GM19452 (cell line): ENCODE measurements at regions not wholly inside any gene's neighbourhood (a gene's known extent, or its start where the extent isn't known, plus 50 kb on each side); places are given as distances from the start of the nearest gene placed in this dataset.

ENCODE experiments used
- ATAC-seq: cut with Tn5 transposase; IDR thresholded peaks from one replicate; pipeline ENCODE4 v1.9.1; 2021; ENCODE audit not compliant: unreplicated experiment

DNA sequence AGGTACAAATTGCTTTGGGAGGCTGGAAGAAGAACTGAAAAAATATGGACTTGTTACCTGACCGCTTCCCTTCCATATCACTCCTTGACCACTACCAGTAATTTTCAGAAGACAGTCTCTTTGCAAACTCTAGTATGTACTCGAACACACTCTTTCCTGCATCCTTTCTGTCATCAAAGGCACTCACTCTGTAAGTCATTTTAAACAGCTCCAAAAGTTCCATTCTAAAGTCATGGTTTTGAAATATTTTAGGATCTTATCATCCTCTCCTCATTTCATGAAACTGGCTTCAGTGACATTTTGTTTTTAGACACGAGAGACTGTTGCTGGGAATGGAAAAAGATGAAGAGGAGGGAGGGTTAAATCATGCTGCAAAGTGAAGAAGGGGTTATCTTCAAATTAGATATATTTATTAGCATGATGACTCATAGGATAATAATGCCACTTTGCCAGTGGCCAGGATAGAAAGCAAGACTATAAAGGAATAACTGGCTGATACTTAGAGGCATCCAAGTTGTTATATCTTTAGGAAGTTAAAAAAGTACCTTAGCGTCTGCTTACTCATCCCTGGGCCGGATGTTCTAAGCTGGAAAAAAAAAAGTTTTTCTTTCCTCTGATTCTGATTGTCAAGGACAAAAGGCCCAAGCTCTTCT lies 549.3 kb downstream of the METTL15 start:
- no peak for ATAC-seq

DNA sequence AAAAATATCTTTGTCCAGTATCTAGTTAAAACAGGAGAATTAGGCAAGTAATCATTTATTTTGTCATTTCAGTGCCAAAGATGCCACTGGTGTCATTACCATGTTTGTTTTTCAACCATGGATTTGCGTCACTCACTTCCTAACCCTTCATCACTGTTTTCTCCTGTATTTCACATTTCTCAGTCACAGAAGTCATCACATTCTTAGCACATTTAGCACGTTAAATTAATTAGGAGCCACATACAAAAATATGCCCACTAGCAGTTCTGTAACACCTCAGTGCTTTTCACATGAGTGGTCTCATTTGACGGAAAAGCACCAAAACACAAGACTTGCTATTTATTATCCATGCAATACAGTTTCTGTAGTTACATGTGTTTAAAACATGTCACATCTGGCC lies 546.0 kb downstream of the METTL15 start:
- ATAC-seq, result no peak

DNA sequence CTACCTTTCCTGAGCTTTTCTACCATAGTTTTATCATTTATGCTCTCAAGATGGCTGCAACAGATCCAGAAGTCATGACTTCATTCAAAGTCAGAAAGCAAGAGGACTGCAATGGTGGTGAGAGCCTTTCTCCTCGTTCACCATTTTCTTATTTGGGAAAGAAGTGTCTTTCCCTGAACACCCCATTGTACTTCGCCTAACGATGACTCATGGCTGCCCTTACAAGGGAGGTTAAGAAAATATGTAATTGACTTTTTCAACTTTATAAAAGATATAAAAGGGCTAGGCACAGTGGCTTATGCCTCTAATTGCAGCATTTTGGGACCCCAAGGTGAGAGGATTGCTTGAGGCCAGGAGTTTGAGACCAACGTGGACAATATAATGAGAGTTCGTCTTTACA lies 541.7 kb downstream of the METTL15 start:
- ATAC-seq, result no peak

DNA sequence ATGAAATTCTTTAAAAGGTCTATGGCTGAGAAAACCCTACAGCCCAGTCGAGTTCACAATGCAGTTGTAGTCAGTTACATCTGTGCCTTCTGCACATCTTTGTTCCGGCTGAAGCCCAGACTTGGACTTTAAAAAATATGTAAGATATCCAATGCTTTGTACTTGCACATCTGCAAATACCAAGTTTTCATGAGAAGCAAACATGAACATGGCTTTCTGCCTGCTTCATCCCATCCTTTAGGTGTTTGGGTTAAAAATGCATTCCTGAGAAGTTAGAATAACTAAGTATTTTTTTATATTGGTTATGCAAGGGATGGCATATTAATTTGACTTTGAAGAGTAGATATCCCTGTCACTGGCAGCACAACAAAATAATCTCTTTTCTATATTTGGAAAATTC lies 528.4 kb downstream of the METTL15 start:
- no peak for ATAC-seq

DNA sequence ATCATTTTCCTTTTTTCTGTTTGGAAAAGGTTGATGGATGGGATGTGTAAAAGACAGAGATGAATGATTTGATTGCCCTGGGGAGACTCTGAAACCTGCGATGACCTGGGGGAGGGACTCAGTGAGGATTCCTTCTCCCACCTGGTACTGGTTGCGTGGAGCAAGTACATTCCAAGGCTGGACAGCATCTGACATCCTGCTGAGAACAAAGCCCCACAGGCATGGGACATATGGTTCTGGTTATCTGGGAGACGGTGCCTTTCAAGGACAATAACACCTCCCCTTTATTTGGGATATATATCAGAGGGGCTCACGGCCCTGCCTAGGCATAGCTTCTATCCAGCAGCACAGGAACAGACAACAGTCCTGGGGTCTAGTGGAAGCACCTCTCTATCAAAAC lies 527.8 kb downstream of the METTL15 start:
- no peak for ATAC-seq

DNA sequence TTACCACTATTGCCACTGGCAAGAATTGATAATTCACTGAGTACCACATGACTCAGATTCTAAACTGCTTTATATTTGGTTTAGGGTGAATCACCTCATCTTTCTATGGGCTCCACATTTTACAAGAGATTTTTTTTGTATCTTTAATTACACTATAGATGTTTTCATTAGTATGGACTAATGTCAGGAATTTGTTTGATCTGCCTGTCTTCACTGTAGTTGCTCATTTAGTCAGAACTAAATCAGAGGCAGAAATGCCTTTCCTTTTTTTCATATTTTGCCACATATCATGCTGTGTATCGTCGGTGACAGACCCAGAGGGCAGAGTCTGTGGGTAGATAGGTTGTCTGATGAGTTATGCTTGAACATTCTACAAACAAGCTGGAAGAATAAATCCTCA lies 524.1 kb downstream of the METTL15 start:
- no peak for ATAC-seq

DNA sequence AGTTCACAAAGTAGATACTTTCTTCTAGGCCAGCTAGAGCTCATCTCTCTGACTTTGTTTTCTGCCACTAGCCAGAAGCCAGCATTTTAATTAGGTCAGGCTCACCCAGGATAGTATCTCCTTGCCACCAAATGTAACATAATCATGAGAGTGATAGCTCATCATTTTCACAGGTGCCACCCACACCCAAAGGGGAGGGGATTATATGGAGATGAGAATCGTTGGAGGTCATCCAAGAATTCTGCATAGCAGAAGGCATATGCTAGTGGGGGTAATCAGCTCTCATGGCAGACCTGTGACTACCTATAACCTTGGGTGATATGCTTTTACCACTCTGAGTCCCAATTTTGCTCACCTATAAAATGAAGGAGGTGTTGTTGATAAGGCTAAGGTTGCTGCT lies 523.0 kb downstream of the METTL15 start:
- ATAC-seq, result no peak

DNA sequence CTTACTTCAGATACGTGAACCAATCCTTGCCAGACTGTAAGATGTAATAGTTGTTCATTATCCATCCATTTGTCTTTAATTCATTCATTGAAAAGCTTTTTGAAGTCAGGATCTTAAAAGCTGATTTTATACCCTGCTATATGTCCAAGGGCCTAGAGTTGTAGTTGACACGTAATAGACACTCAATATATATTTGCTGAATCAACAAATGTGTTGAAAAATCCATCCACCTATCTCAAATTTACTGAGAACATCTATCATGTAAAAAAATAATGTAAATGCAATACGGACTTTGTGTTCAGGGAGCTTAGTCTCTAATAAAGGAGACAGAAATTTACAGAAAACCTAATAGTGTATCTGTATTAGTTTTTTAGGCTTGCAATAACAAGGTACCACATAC lies 521.0 kb downstream of the METTL15 start:
- ATAC-seq, result no peak

DNA sequence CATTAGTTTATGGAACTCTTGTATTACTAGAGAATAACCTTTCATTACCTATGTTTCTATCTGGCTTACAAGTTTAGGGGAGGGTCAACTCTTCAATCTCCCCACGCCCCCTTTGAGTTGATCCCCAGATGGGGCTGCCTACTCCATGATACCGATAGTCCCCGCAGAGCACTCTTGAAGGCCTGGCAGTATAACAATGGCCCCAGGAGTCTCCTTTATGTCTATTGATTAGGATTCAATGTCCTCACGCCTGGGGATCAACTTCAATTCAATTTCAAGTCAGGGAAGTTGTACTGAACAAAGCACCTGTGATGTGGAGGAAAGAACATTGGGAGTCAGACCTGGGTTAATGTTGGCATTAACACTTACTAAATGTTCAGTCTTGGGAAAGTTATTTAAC lies 520.2 kb downstream of the METTL15 start:
- ATAC-seq, result no peak

DNA sequence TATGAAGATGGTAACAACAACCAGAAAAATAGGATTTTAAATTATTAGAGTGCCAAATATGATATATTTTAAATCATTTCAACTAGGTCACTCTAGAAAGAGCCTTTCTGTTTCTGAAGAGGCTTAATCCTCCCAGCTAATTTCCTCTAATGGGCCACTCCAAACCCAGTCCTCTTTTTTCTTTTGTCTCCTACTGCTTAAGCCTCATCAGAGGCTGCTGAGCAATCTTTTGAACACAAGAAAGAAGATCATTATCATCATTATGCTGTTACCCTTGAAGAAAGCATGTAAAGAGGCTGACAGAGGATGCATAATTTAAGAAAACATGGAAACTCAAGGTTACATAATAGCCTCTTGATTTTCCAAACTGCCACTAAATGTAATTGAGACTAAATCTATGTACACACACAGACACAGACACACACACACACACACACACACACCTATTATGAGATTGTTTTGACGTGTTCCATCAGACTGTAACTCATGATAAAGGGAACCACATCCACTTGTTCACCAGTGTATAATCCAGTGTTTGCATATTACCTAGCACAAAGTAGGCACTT lies 519.6 kb downstream of the METTL15 start:
- no peak for ATAC-seq

DNA sequence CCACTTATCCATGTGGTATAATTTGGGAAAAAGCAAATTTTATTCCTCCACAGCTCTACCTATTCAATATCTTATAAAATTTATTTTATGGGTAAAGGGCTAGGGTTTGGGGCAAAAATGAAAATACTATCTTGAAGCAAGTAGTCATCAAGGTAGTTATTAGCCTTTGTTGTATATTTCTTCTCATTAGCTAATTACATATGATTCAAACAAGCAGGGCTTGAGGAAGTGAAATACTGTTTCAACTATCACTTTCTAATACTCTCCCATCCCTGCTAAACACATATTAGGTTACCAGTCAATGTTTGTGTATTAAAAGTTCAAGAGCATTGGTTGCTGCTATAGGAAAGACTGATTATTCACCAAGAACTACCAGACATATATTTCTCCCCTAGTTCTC lies 517.3 kb downstream of the METTL15 start:
- ATAC-seq, result no peak

DNA sequence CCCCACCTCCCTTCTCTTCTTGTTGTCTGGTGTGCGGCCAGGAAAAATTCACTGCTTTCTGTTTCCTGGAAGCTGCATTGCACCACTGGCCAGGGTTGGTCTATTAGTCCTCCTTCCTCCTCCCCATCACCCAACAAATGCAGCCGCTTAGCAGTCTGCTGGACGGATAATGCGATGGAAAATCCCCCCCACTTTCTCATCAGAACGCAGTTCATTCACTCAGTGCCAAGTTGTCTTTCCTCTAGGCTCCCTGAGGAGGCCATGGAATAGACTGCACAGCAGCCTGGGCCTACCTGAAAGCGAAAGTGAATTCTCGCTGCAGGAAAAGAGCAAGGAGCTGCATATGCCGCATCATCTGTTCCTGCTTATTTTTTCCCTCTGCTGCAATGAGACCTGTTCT lies 513.6 kb downstream of the METTL15 start:
- ATAC-seq, result no peak

DNA sequence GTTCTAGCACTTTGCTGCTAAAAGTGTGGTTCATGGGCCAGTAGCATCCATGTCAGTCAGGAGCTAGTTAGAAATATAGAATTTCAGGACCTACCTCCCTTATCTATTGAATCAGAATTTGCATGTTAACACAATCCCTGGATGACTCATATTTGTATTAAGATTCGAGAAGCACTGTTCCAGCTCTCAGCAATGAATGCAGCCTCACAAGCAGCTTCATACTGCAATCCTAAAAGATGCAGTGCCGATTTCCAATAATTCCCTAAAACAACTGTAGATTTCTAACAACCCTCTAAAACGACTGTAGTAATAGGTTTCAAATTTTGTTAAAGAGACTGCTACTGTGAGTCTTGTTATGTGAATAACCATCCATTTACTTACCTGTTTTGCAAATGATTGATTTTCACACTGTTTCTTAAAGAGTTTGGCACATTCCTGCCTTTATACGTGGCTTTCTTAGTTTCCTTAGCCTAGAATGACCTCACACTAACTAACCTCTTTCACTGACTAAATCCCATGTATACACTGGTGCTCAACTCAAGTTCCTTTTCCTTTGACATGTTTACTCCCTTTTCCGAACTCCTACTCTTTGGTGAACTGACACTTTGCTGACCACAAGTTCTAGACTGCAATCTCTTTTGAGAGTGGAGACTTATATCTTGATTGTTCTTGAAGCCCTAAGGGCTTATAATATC lies 511.8 kb downstream of the METTL15 start:
- no peak for ATAC-seq

DNA sequence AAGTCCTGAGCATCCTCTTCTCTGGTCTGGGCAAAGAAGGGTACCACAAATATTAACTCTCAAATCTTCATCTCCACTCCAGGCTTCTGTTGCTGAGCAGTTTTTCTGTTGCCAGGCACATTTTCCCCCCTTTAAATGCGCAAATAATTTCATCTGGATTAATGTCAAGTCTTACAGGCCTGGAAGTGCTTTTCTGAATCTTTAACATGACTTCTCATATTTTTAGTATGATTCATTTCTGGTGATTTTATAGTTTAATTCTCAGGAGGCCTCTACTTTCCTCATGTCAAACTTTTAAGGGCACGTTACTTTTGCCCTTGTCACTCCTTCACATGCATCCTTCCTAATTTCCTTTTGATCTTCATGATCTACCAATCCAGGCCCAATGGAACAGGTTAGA lies 510.2 kb downstream of the METTL15 start:
- no peak for ATAC-seq

DNA sequence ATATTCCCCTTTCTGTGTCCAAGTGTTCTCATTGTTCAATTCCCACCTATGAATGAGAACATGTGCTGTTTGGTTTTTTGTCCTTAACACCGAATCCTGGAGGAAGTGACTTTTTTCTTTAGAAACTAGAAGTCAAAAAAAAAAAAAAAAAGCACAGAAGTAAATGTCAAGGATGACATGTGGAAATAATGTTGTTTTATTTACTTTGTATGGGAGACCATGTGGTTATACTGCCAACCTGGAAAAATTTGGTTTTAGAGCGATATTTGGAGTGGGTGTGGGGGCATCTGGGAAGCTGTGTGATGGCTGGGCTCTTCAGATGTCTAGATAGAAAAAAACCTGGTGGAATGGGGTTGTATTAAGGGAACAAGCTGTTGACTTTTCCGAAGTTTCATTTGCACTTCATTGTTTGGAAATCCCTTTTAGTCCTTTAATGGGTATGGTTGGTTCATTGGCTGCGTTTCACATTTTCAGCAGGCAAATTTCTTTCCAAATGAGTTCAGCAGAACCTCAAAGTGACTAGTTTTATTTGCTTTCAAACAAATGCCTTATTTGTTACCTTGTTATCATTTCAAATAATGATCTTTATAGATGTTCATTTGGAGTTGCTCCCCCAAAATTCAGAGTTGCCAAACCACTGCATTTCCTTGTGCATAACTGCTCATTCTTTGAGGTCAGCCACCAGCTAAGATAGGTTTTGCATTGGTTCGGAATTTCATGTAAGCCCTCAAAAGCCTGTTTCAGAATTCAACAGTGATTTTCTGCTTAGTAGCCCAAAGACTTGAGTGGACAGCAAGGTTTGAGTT lies 508.2 kb downstream of the METTL15 start:
- ATAC-seq, result no peak

DNA sequence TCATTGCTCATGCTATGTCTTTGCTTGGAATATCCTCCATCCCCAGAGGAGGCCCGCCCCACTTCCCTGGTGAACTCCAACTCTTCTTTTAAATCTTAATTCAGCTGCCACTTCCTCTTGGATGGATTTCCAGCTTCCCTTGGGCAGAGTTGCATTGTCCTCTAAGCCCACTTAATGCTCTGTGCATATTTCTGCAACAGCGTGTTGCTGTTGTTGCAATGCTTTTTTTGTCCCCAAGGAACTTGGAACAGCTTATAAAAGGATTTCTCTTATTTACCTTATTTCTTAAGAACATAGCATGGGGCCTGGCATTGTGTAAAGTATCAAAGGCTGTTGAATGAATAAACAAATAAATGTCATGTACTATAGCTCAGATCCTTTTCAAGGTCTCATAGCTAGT lies 507.4 kb downstream of the METTL15 start:
- ATAC-seq, result no peak

DNA sequence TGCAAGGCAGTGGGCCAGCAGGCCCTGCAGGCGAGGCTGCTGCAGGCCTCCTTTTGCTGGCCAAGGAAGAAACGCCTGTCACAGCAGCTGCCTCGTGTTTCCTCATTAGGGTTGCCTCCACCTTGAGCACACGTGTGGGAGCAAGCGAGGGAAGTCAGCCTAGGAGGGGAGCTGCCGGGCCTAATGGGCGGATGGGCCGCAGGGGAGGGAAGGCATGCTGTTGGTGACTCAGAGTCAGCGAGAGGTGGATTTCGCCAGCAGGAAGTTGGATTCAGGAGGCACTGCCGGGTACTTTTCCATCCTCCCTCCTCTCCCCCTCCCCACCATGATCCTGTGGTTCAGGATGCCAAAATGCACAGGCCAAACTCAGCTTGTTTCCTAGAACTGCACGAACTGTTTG lies 498.7 kb downstream of the METTL15 start:
- no peak for ATAC-seq

DNA sequence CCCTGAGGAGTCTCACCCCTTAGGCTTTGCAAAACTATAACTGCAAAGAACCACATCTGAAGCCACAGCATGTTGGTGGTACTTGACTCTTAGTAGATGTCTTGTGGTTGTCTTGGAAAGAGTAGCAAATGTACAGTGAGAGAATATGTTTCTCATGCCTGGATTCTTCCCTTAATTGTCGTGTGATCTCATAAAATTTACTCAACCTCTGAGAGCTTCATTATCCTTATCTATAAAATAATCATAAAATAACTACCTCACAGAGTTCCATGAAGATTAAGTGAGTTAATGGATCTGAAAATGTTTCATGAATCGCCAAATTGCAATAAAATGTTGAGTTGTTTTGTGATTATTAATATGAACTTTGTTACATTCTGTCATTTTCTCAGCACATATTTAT lies 491.5 kb downstream of the METTL15 start:
- ATAC-seq, result no peak

DNA sequence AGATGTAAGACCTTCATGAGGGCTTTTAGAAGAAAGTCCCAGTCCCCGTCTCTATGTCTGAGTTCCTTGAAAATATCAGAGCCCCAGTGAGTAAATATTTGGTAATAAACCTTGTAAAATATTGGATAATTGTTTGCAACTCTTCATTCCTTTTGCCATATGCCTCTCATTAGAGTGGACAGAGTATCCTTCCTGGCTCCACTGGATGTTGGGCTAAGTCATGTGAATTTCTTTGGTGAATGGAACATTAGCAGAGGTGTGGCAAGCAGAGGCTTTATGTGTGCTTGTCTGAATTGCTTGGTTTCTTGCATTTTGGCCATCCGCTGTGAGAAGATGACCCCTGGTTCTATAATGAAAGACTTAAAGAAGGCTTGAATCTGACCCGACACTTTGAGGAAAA lies 490.3 kb downstream of the METTL15 start:
- no peak for ATAC-seq

DNA sequence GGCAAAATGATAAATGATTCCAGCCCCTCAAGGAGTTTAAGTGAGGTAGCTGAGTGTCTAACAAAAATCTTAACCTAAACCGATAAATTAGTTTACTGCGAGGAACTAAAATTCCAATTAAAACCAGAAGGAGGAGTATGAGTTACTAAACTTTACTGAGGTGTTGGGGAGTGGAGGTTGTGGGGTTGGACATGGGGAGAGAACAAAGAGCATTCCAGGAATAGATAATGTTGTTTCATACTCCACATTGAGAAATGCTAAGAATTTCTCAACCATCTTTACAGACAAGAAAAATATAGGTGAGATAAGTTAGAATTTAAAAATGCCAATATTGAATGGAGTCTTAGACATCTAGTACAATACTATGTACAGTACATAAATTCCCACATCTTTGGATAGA lies 488.6 kb downstream of the METTL15 start:
- ATAC-seq, result no peak

DNA sequence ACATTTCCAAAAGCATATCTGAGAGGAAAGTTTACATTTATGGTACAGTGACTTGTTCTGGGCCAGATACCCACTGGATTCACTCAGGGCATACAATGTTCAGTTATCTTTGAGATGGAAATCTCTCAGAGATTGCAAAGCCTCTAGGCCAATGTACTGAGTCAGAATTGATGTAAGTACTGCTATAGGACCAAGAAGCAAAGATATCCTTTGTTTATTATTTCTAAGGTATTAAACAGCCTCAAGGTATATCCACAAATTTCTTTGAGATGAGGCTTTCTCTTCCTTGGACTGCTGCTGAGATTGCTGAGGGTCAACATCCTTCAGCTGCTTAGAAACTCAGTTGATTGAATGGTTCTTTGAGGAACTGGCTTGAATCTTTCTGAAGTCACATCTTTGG lies 484.0 kb downstream of the METTL15 start:
- no peak for ATAC-seq

DNA sequence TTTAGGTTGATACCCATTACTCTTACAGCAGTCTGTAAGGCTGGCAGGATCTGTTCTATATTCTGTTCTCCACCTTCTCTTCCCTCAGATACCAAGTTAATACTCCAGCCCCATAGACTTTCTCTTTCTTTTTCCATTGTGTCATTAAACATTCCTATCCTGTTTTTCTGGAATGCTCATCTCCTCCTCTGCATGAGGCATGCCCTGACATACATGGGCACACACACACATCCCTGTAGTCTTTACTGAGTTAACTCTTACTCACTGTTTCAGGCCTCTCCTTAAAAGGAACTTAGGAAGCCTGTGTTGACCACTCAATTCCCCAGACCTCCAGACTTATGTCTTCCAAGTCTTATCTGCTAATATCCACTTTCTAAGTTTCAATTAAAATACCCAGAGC lies 476.8 kb downstream of the METTL15 start:
- no peak for ATAC-seq
